Neural cell (in vitro differentiated cells): ENCODE measurements at regions not wholly inside any gene's neighbourhood (a gene's known extent, or its start where the extent isn't known, plus 50 kb on each side); places are given as distances from the start of the nearest gene placed in this dataset.

ENCODE experiments used
- H2AFZ ChIP-seq: fragments of 200-600, 300-800 bp; sonication (generic), shearing (Covaris generic); 2 replicates; pipeline ENCODE4 v1.6.0; 2014; ENCODE audit warnings: low read depth, mild to moderate bottlenecking, antibody characterized with exemption, low read length, moderate library complexity
- H3F3A ChIP-seq: fragments of 200-600 bp; shearing (Covaris generic); 2 replicates; pipeline ENCODE4 v1.6.1; 2016; ENCODE audit warnings: mild to moderate bottlenecking, moderate library complexity, mixed read lengths, antibody characterized with exemption, low read length; ENCODE audit not compliant: insufficient read depth, poor library complexity, severe bottlenecking
- H3K27ac ChIP-seq: fragments of 200-600, 300-800 bp; sonication (generic), shearing (Covaris generic); 2 replicates; pipeline ENCODE4 v1.5.1; 2014; ENCODE audit warnings: mild to moderate bottlenecking, low read length, moderate library complexity
- H3K27me3 ChIP-seq: fragments of 300-800, 200-600 bp; sonication (generic), shearing (Covaris generic); 2 replicates; pipeline ENCODE4 v1.6.0; 2014; ENCODE audit warnings: mild to moderate bottlenecking, low read depth, low read length, moderate library complexity; ENCODE audit not compliant: insufficient read depth
- H3K36me3 ChIP-seq: fragments of 300-800, 200-600 bp; sonication (generic), shearing (Covaris generic); 2 replicates; pipeline ENCODE4 v1.5.1; 2014; ENCODE audit warnings: mild to moderate bottlenecking, antibody characterized with exemption, low read length, moderate library complexity; ENCODE audit not compliant: insufficient read depth
- H3K4me2 ChIP-seq: fragments of 300-800, 200-600 bp; sonication (generic), shearing (Covaris generic); 2 replicates; pipeline ENCODE4 v1.6.0; 2014; ENCODE audit warnings: mild to moderate bottlenecking, low read length
- H3K4me3 ChIP-seq: fragments of 300-800, 200-600 bp; sonication (generic), shearing (Covaris generic); 2 replicates; pipeline ENCODE4 v1.5.1; 2014; ENCODE audit warnings: mild to moderate bottlenecking, low read length, moderate library complexity
- H3K79me2 ChIP-seq: fragments of 200-600 bp; shearing (Covaris generic); replicated peaks from 2 replicates; pipeline ENCODE4 v1.6.0; 2014; ENCODE audit warnings: mild to moderate bottlenecking, low read length, moderate library complexity; ENCODE audit not compliant: insufficient read depth
- H3K9ac ChIP-seq: fragments of 300-800, 200-600 bp; sonication (generic), shearing (Covaris generic); 2 replicates; pipeline ENCODE4 v1.6.1; 2016; ENCODE audit warnings: mild to moderate bottlenecking, low read length, mixed read lengths
- H3K9me2 ChIP-seq: fragments of 200-600 bp; shearing (Covaris generic); 2 replicates; pipeline ENCODE4 v1.6.1; 2016; ENCODE audit warnings: mild to moderate bottlenecking, low read length, mixed read lengths; ENCODE audit not compliant: insufficient read depth
- H3K9me3 ChIP-seq: fragments of 200-600, 300-800 bp; sonication (generic), shearing (Covaris generic); 2 replicates; pipeline ENCODE4 v1.6.1; 2016; ENCODE audit warnings: mild to moderate bottlenecking, mixed run types, low read length, moderate library complexity, mixed read lengths
- H4K20me1 ChIP-seq: fragments of 200-600 bp; shearing (Covaris generic); 2 replicates; pipeline ENCODE4 v1.6.1; 2016; ENCODE audit warnings: mild to moderate bottlenecking, mixed run types; ENCODE audit not compliant: insufficient read depth
- EP300 ChIP-seq: fragments of 450-650 bp; conservative IDR thresholded peaks from 2 replicates; pipeline ENCODE4 v1.6.1; 2014; ENCODE audit warnings: antibody characterized with exemption, mild to moderate bottlenecking, moderate library complexity; ENCODE audit not compliant: poor library complexity, severe bottlenecking
- EZH2 ChIP-seq: fragments of 200-600, 300-800 bp; shearing (Covaris generic), sonication (generic); IDR thresholded peaks from 2 replicates; pipeline ENCODE4 v1.6.1; 2014; ENCODE audit warnings: antibody characterized with exemption, low read length, borderline replicate concordance, mild to moderate bottlenecking; ENCODE audit not compliant: insufficient read depth, poor library complexity, severe bottlenecking
- MXI1 ChIP-seq: fragments of 450-650 bp; conservative IDR thresholded peaks from 2 replicates; pipeline ENCODE4 v1.6.1; 2014; ENCODE audit warnings: antibody characterized with exemption, mild to moderate bottlenecking; ENCODE audit not compliant: poor library complexity, severe bottlenecking
- POLR2AphosphoS5 ChIP-seq: IDR thresholded peaks from 2 replicates; pipeline ENCODE4 v1.6.1; 2012
- RAD21 ChIP-seq: fragments of 450-650 bp; conservative IDR thresholded peaks from 2 replicates; pipeline ENCODE4 v1.6.1; 2014; ENCODE audit warnings: antibody characterized with exemption, mild to moderate bottlenecking, moderate library complexity
- REST ChIP-seq: IDR thresholded peaks from 2 replicates; pipeline ENCODE4 v1.6.1; 2012; ENCODE audit warnings: borderline replicate concordance
- SMC3 ChIP-seq: fragments of 450-650 bp; conservative IDR thresholded peaks from 2 replicates; pipeline ENCODE4 v1.6.1; 2014; ENCODE audit warnings: antibody characterized with exemption, mild to moderate bottlenecking, moderate library complexity; ENCODE audit not compliant: poor library complexity
- TAF1 ChIP-seq: IDR thresholded peaks from 2 replicates; pipeline ENCODE4 v1.6.1; 2012; ENCODE audit warnings: low read depth
- TF ChIP-seq, protein P1 (sequence below): fragments of 450-650 bp; IDR thresholded peaks from 2 replicates; pipeline ENCODE4 v1.5.1; 2014; ENCODE audit warnings: antibody characterized with exemption, mild to moderate bottlenecking, moderate library complexity; ENCODE audit not compliant: poor library complexity, severe bottlenecking

DNA sequence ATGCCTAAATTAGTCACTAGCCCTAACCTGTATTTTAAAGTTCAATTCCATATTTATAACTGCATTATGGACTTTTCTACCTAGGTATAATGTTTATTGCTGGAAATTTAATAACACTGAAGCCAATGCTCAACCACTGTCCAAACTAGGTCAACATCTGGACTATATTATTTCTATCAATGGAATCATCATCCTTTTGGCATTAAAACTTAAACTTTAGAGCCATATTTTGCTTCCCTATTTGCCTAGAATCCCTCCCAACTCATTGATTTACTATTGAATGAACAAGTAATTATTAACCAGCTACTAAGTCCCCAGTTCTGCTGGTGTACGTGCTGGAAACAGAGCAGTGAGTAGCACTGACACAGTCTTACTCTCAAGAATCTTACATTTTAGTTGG lies 291.7 kb upstream of the SPTLC3 start:
- Histone ChIP-seq H3K9ac (no peak overlapping the region), H3K9me2 (no peaks in the 10 kb centered on the region), H3K27me3 (no peaks in the 10 kb centered on the region), H3K79me2 (no peaks in the 10 kb centered on the region), H4K20me1 (no peaks in the 10 kb centered on the region), H3K27ac (no peak overlapping the region), H3K9me3 (no peaks in the 10 kb centered on the region), H2AFZ (no peak overlapping the region), H3K36me3 (no peaks in the 10 kb centered on the region), H3K4me3 (no peak overlapping the region), H3F3A (no peaks in the 10 kb centered on the region), H3K4me2 (no peak overlapping the region)
- TF ChIP-seq MXI1 (no peak), TAF1 (no peak), RAD21 (no peak), EZH2 (no peak), EP300 (no peak), POLR2AphosphoS5 (no peak), SMC3 (no peak), REST (no peak)
- TF ChIP-seq, protein P1, sequence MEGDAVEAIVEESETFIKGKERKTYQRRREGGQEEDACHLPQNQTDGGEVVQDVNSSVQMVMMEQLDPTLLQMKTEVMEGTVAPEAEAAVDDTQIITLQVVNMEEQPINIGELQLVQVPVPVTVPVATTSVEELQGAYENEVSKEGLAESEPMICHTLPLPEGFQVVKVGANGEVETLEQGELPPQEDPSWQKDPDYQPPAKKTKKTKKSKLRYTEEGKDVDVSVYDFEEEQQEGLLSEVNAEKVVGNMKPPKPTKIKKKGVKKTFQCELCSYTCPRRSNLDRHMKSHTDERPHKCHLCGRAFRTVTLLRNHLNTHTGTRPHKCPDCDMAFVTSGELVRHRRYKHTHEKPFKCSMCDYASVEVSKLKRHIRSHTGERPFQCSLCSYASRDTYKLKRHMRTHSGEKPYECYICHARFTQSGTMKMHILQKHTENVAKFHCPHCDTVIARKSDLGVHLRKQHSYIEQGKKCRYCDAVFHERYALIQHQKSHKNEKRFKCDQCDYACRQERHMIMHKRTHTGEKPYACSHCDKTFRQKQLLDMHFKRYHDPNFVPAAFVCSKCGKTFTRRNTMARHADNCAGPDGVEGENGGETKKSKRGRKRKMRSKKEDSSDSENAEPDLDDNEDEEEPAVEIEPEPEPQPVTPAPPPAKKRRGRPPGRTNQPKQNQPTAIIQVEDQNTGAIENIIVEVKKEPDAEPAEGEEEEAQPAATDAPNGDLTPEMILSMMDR: no peak

DNA sequence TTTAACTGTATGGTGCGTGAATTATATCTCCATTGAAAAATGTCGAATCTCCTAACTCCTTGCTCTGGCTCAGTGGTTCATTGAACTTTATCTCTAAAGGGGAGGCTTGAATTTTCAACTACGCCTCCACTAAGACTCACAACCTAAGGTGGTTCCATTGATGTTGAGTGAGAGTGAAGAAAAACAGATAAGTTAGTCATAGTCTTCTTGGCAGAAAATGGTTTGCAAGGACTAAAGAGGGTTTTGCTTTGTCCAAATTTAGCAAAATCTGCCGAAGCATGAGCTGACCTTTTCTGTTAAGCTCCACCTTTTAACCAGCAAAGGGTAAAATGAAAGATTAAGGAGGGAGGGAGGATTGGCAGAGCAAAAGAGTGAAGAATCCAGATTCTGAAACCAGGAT lies 290.2 kb upstream of the SPTLC3 start:
- Histone ChIP-seq H3K9me2 (no peaks in the 10 kb centered on the region), H3K9me3 (no peaks in the 10 kb centered on the region), H3K27me3 (no peaks in the 10 kb centered on the region), H3K4me2 (no peak overlapping the region), H3K4me3 (no peak overlapping the region), H3K27ac (no peak overlapping the region), H4K20me1 (no peaks in the 10 kb centered on the region), H3K79me2 (no peaks in the 10 kb centered on the region), H3F3A (no peaks in the 10 kb centered on the region), H3K36me3 (no peaks in the 10 kb centered on the region), H3K9ac (no peak overlapping the region), H2AFZ (no peak overlapping the region)
- TF ChIP-seq SMC3 (no peak), POLR2AphosphoS5 (no peak), RAD21 (no peak), TAF1 (no peak), MXI1 (no peak), EZH2 (no peak), EP300 (no peak), REST (no peak)
- TF ChIP-seq, protein P1: no peak
